ENCODE measurements at regions not wholly inside any gene's neighbourhood (a gene's known extent, or its start where the extent isn't known, plus 50 kb on each side); places are given as distances from the start of the nearest gene placed in this dataset.
"Not testable (repeated sequence)": the region's sequence is repeated elsewhere in the genome, so short reads cannot be mapped to it uniquely, and the experiment has no call there.

DNA sequence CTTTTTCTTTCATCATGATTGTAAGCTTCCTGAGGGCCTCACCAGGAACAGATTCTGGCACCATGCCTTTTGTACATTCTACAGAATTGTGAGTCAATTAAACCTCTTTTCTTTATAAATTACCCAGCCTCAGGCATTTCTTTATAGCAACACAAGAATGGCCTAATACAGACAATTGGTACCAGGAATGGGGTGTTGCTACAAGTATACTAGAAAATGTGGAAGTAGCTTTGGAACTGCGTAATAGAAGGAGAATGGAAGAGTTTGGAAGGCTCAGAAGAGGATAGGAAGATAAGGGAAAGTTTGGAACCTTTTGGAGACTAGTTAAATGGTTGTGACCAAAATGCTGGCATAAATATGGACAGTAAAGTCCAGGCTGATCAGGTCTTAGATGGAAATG, 108.9 kb upstream of the PLSCR4 start:
- H4K20me1 ChIP-seq (ENCODE audit: control insufficient read depth, insufficient read depth, low read length, poor library complexity, severe bottlenecking) = no peaks in the 10 kb centered on the region
- Mint-ChIP-seq H3K27ac (no peak overlapping the region), H3K27me3 (no peaks in the 10 kb centered on the region), H3K9me3 (ENCODE audit: insufficient read depth) (peaks cover 4% of the 10 kb centered on the region), H3K4me3 (no peak overlapping the region), H3K4me1 (no peaks in the 10 kb centered on the region)
- H3K9ac ChIP-seq (ENCODE audit: low read length) = no peak overlapping the region
- no peaks in the 10 kb centered on the region for H3K36me3 ChIP-seq (replicated peaks in 1 of 2; ENCODE audit: control extremely low read depth in 1 of 2, control insufficient read depth in 1 of 2, extremely low read depth in 1 of 2, insufficient read depth in 2 of 2, low read length in 1 of 2)
- intact Hi-C loops (cut with micrococcal nuclease) = no loop called here
- H3K4me3 ChIP-seq (ENCODE audit: control extremely low read depth in 1 of 5, extremely low read depth in 1 of 5, insufficient read depth in 1 of 5, low read depth in 2 of 5, low read length in 4 of 5) = no peak overlapping the region
- no peak overlapping the region for H3K27ac ChIP-seq (ENCODE audit: low read length in 2 of 2)
- H3K9me3 ChIP-seq (ENCODE audit: control extremely low read depth in 1 of 3, control insufficient read depth in 2 of 3, insufficient read depth in 1 of 3, low read length in 2 of 3) = peaks cover 0 to 4% (median 4%) of the 10 kb centered on the region in 3 donors
- H3K4me2 ChIP-seq (replicated peaks; ENCODE audit: low read depth, low read length, poor library complexity, severe bottlenecking) = no peak overlapping the region
- POLR2A ChIA-PET = no interaction called here
- H3K79me2 ChIP-seq (ENCODE audit: control insufficient read depth, insufficient read depth, low read length) = no peaks in the 10 kb centered on the region
- CTCF ChIA-PET = no interaction called here
- DNase-seq (no peak), ATAC-seq (ENCODE audit: low read depth) (no peak)
- WGBS (ENCODE audit: insufficient coverage) = 89% methylated on average over 1 of the region's 1 CpG
- no peak overlapping the region for H2AFZ ChIP-seq (ENCODE audit: insufficient read depth, low read depth, low read length, poor library complexity, severe bottlenecking)
- no peaks in the 10 kb centered on the region for H3K4me1 ChIP-seq (ENCODE audit: control insufficient read depth in 2 of 2, insufficient read depth in 2 of 2, low read length in 2 of 2)
- TF ChIP-seq EZH2 (IDR thresholded peaks at IDR 0.05; ENCODE audit: borderline replicate concordance, insufficient read depth, low read depth, low read length, poor library complexity, severe bottlenecking) = no peak
- TF ChIP-seq, protein P1, sequence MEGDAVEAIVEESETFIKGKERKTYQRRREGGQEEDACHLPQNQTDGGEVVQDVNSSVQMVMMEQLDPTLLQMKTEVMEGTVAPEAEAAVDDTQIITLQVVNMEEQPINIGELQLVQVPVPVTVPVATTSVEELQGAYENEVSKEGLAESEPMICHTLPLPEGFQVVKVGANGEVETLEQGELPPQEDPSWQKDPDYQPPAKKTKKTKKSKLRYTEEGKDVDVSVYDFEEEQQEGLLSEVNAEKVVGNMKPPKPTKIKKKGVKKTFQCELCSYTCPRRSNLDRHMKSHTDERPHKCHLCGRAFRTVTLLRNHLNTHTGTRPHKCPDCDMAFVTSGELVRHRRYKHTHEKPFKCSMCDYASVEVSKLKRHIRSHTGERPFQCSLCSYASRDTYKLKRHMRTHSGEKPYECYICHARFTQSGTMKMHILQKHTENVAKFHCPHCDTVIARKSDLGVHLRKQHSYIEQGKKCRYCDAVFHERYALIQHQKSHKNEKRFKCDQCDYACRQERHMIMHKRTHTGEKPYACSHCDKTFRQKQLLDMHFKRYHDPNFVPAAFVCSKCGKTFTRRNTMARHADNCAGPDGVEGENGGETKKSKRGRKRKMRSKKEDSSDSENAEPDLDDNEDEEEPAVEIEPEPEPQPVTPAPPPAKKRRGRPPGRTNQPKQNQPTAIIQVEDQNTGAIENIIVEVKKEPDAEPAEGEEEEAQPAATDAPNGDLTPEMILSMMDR (IDR thresholded peaks at IDR 0.05) = no peak
- H3K27me3 ChIP-seq (replicated peaks in 1 of 4; ENCODE audit: control extremely low read depth in 1 of 4, control insufficient read depth in 3 of 4, insufficient read depth in 4 of 4, low read length in 3 of 4) = no peaks in the 10 kb centered on the region

DNA sequence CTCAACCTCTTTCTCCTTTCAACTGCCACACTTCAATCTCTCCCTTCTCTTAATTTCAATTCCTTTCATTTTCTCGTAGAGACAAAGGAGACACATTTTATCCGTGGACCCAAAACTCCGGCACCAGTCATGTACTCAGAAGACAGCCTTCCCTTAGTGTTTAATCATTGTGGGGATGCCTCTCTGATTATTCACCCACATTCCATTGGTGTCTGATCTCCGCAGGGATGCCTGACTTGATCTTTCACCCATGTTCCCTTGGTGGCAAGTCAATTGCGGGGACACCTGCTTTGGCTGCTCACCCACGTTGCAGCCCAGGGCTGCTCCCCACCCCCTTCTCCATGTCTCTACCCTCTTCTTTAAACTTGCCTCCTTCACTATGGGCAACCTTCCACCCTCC, 103.5 kb upstream of the PLSCR4 start:
- H3K79me2 ChIP-seq (ENCODE audit: control insufficient read depth, insufficient read depth, low read length); H3K36me3 ChIP-seq (replicated peaks in 1 of 2; ENCODE audit: control extremely low read depth in 1 of 2, control insufficient read depth in 1 of 2, extremely low read depth in 1 of 2, insufficient read depth in 2 of 2, low read length in 1 of 2); H3K9me3 ChIP-seq (ENCODE audit: control extremely low read depth in 1 of 3, control insufficient read depth in 2 of 3, insufficient read depth in 1 of 3, low read length in 2 of 3); H3K4me2 ChIP-seq (replicated peaks; ENCODE audit: low read depth, low read length, poor library complexity, severe bottlenecking); H3K4me1 ChIP-seq (ENCODE audit: control insufficient read depth in 2 of 2, insufficient read depth in 2 of 2, low read length in 2 of 2); CTCF ChIA-PET; H2AFZ ChIP-seq (ENCODE audit: insufficient read depth, low read depth, low read length, poor library complexity, severe bottlenecking); H3K27ac Mint-ChIP-seq; H3K27ac ChIP-seq (ENCODE audit: low read length in 2 of 2); H3K4me3 Mint-ChIP-seq; H4K20me1 ChIP-seq (ENCODE audit: control insufficient read depth, insufficient read depth, low read length, poor library complexity, severe bottlenecking); H3K27me3 Mint-ChIP-seq; H3K4me3 ChIP-seq (ENCODE audit: control extremely low read depth in 1 of 5, extremely low read depth in 1 of 5, insufficient read depth in 1 of 5, low read depth in 2 of 5, low read length in 4 of 5); H3K4me1 Mint-ChIP-seq; DNase-seq; H3K9me3 Mint-ChIP-seq (ENCODE audit: insufficient read depth); POLR2A ChIA-PET; H3K9ac ChIP-seq (ENCODE audit: low read length); ATAC-seq (ENCODE audit: low read depth); H3K27me3 ChIP-seq (replicated peaks in 1 of 4; ENCODE audit: control extremely low read depth in 1 of 4, control insufficient read depth in 3 of 4, insufficient read depth in 4 of 4, low read length in 3 of 4); intact Hi-C loops (cut with micrococcal nuclease): not testable (repeated sequence)
- WGBS (ENCODE audit: insufficient coverage) = 94% methylated on average over 3 of the region's 6 CpGs

All from B cell (primary cell).